HG02763 (cell line): ENCODE measurements at regions not wholly inside any gene's neighbourhood (a gene's known extent, or its start where the extent isn't known, plus 50 kb on each side); places are given as distances from the start of the nearest gene placed in this dataset.

Experiments used
- ATAC-seq: cut with Tn5 transposase; IDR thresholded peaks from one replicate; pipeline ENCODE4 v1.9.1; 2021; ENCODE audit warnings: mild to moderate bottlenecking, moderate library complexity; ENCODE audit not compliant: unreplicated experiment

DNA sequence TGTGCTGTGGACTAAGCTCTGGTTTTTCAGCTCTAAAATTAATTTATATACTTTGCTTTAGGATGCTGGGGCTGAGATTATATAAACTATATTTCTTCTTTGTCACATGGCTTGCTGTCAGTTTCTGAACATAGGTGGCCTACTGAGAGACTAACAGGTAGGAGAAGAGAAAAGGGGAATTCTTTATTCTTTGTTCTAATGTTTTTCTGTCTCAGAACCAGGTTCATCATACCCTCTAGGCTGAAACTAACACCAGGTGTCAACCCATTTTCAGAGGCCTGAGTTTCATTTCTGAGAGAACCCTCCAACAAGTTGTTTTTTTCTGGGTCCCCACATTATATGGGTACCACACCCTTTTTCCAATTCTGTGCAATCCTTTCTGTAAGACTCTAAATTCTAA, 843.6 kb downstream of the TRIB2 start:
- peak; percentile 75 for ATAC-seq

DNA sequence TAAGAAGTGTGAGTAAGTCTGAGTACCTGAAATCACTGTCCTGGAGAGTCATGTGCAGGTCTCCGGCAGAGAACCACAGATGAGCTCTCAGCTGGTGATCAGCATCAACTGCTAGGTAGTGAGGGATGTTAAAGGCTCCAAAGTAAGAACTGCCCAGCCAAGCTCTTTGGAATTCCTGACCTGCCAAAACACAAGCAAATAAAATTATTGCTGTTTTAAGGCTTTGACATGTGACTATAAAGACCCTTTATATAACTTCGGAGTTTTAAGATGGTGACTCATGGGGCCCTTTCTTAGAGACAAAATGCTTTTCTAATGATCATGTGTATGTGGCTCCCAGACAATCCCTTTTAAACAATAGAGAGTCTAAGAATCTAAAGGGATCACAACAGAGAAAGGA, 855.7 kb downstream of the TRIB2 start:
- no peak for ATAC-seq

- no peak for ATAC-seq
These were observed 858.1 kb downstream of the TRIB2 start for GRCh38 chr2:13574831-13575230.

GRCh38 chr2:13576406-13577036, 859.8 kb downstream of the TRIB2 start:
- no peak for ATAC-seq

- no peak for ATAC-seq
These were observed 861.8 kb downstream of the TRIB2 start for GRCh38 chr2:13578547-13578946.

- ATAC-seq: no peak
These were observed 864.7 kb downstream of the TRIB2 start for GRCh38 chr2:13581471-13581870.

DNA sequence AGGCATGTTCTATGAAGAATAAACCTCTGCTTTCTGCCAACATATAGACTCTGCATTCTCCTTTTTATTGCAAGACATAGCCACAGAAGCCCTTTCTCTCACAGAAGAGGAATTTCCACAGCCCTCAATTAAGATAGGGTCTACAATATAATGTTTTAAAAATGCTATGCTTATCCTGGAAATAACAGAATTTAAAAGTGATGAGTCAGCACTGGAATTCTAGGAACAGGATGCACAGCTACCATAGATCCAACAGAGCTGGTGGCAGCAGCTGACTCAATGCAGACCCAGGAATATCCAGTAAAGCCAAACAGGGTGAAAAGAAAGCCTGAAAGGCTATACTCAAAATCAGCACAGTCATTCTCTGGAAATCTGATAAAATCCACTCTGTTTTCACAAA, 866.9 kb downstream of the TRIB2 start:
- ATAC-seq: no peak

GRCh38 chr2:13584020-13584419, 867.3 kb downstream of the TRIB2 start:
- no peak for ATAC-seq

GRCh38 chr2:13585732-13586131, 869.0 kb downstream of the TRIB2 start:
- no peak for ATAC-seq

- ATAC-seq: no peak
These were observed 879.5 kb downstream of the TRIB2 start for GRCh38 chr2:13596233-13596632.

DNA sequence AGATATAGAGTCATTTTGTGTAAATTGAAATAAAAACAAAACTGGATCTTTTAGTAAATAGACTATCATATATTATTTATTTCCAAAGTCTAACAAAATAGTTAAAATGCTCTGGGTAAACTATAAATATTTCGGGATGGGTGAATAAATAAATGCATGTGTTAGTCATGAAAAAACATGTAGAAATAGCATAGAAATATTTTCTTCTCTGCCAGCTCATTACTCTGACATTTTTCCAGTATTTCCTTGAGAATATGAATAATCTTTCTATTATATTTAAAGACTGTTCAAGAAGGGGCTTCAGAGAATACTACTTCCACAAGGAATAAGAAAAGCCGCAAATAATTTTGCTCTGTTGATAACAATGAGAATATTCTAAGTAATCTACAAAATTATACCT, 880.4 kb downstream of the TRIB2 start:
- ATAC-seq: no peak

DNA sequence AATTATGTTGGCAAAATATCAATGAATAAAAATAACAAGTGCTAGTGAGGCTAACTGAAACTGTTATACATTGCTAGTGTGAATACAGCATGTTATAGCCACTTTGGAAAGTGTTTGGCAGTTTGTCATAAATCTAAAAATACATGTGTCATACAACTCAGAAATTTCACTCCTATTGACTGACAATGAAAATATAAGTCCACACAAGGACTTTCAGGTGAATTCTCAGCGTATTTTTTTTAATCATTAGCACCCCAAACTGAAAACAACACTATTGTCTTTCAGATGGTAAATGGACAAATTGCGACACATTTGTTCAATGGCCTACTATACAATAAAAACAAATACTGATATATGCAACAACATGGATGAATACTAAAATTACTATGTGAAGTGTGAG, 884.8 kb downstream of the TRIB2 start:
- ATAC-seq: no peak

GRCh38 chr2:13604951-13605661, 888.4 kb downstream of the TRIB2 start:
- no peak for ATAC-seq

GRCh38 chr2:13607139-13607538, 890.4 kb downstream of the TRIB2 start:
- peak; percentile 44 for ATAC-seq

- no peak for ATAC-seq
These were observed 895.2 kb downstream of the TRIB2 start for GRCh38 chr2:13611939-13612338.

DNA sequence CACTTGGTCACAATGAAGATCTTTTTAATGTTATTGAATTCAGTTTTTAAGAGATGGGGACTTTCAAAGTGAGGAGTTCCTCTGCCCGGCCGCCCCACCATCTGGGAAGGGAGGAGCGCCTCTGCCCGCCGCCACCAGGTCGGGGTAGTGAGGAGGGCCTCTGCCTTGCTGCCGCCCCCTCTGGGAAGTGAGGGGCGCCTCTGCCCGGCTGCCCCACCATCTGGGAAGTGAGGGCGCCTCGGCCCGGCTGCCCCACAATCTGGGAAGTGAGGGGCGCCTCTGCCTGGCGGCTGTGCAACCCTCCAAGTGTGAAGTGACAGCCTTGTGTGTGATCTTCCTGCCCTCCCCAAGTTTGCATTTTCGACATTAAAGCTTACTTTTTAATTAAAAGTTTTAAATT, 899.3 kb downstream of the TRIB2 start:
- no peak for ATAC-seq

DNA sequence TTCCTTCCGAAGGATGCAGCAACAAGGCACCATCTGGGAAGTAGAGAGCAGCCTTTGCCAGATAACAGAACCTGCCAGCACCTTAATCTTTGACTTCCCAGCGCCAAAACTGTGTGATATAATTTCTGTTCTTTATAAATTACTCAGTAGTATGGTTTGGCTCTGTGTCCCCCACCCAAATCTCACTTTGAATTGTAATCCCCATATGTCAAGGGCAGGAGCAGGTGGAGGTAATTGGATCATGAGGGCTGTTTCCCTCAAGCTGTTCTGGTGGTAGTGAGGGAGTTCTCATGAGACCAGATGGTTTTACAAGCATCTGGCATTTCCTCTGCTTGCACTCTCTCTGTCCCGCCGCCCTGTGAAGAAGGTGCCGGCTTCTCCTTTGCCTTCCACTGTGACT, 899.9 kb downstream of the TRIB2 start:
- no peak for ATAC-seq

GRCh38 chr2:13628122-13628521, 911.4 kb downstream of the TRIB2 start:
- no peak for ATAC-seq

- ATAC-seq: no peak
These were observed 921.4 kb downstream of the TRIB2 start for GRCh38 chr2:13638181-13638580.

- no peak for ATAC-seq
These were observed 933.2 kb downstream of the TRIB2 start for GRCh38 chr2:13649918-13650317.

GRCh38 chr2:13650586-13651180, 933.9 kb downstream of the TRIB2 start:
- ATAC-seq: no peak

GRCh38 chr2:13651684-13652131, 935.0 kb downstream of the TRIB2 start:
- peak; percentile 64 for ATAC-seq
